ENCODE measurements at regions not wholly inside any gene's neighbourhood (a gene's known extent, or its start where the extent isn't known, plus 50 kb on each side); places are given as distances from the start of the nearest gene placed in this dataset.

DNA sequence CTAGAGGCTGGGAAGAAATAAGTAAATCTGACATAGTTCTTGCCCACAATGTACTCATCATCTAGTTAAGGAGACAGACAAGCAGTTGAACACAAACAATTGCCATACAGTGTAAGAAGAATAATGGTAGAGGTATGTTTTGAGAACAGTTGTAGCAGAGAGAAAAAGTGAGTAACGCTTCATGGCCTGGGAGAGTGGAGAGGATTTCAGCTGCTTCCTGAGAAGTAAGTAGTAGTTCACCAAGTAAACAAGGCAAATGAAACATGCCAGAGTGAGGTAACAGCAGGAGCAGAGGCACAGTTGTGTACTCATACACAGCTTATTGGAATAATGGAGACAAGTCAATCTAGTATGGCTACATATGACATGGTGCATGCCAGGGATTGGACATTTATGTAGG, 53.6 kb upstream of the RAP2C start:
- no peak overlapping the region for H3K9ac ChIP-seq (ENCODE audit: low read depth, low read length)
- H3K36me3 ChIP-seq (ENCODE audit: control insufficient read depth, insufficient read depth, low read length), result no peaks in the 10 kb centered on the region
- TF ChIP-seq RAD21 (IDR thresholded peaks at IDR 0.05; ENCODE audit: low read length), result no peak
- TF ChIP-seq USF2 (IDR thresholded peaks at IDR 0.05; ENCODE audit: low read depth, low read length), result no peak
- no peak for TF ChIP-seq BHLHE40 (IDR thresholded peaks at IDR 0.05; ENCODE audit: low read depth, low read length)
- no peak for TF ChIP-seq CHD1 (IDR thresholded peaks at IDR 0.05; ENCODE audit: low read depth, low read length)
- no peak for TF ChIP-seq NFE2L2 (IDR thresholded peaks at IDR 0.05; ENCODE audit: low read depth, low read length)
- TF ChIP-seq CEBPB (IDR thresholded peaks at IDR 0.05; ENCODE audit: low read depth, low read length), result no peak
- no peak for TF ChIP-seq POLR2A (IDR thresholded peaks at IDR 0.05; ENCODE audit: low read depth, low read length)
- TF ChIP-seq ELK1 (IDR thresholded peaks at IDR 0.05; ENCODE audit: borderline replicate concordance, low read depth, low read length), result no peak
- no peak for TF ChIP-seq MAFK (IDR thresholded peaks at IDR 0.05; ENCODE audit: low read depth, low read length)
- no peak for TF ChIP-seq RCOR1 (IDR thresholded peaks at IDR 0.05; ENCODE audit: insufficient replicate concordance, low read length)
- no peak for TF ChIP-seq SMC3 (IDR thresholded peaks at IDR 0.05; ENCODE audit: low read depth, low read length)
- no peak for TF ChIP-seq FOS (IDR thresholded peaks at IDR 0.05; ENCODE audit: low read depth, low read length)
- TF ChIP-seq MAZ (IDR thresholded peaks at IDR 0.05; ENCODE audit: borderline replicate concordance, low read depth, low read length), result no peak
- H3K56ac ChIP-seq (ENCODE audit: extremely low read depth, insufficient read depth, low read length), result no peak overlapping the region
- H4K20me1 ChIP-seq (ENCODE audit: insufficient read depth, low read length), result no peaks in the 10 kb centered on the region
- no peak overlapping the region for H2BK15ac ChIP-seq (ENCODE audit: low read depth, low read length)
- H3K9me3 ChIP-seq (ENCODE audit: control insufficient read depth, insufficient read depth, low read length), result no peaks in the 10 kb centered on the region
- intact Hi-C loops (cut with micrococcal nuclease), result no loop called here
- H3K23ac ChIP-seq (ENCODE audit: low read depth, low read length), result no peak overlapping the region
- no peak overlapping the region for H2AK5ac ChIP-seq (ENCODE audit: low read depth, low read length)
- DNase-seq (peak; percentile 19), ATAC-seq (ENCODE audit: low read depth) (no peak)
- H3K14ac ChIP-seq (replicated peaks; ENCODE audit: low read depth, low read length), result no peak overlapping the region
- POLR2A ChIA-PET (ENCODE audit: unreplicated experiment), result no interaction called here
- no peak overlapping the region for H2AK9ac ChIP-seq (replicated peaks; ENCODE audit: low read depth, low read length, poor library complexity)
- H3K18ac ChIP-seq (ENCODE audit: low read depth, low read length), result no peak overlapping the region
- no peak overlapping the region for H2BK5ac ChIP-seq (ENCODE audit: low read depth, low read length, poor library complexity, severe bottlenecking)
- peaks cover 1% of the 10 kb centered on the region; the same call in 1 of the 2 replicates for H3K27me3 ChIP-seq (ENCODE audit: control insufficient read depth, insufficient read depth, low read length)
- H3K79me1 ChIP-seq (ENCODE audit: low read depth in 1 of 2, low read length in 2 of 2), result no peaks in the 10 kb centered on the region
- 80% methylated on average over 1 of the region's 1 CpG; no CpG with 5 or more reads in 1 of the 2 experiments for WGBS, 2 experiments (ENCODE audit: extremely low coverage in 2 of 2, insufficient read length in 1 of 2)
- H2BK120ac ChIP-seq (ENCODE audit: low read depth, low read length), result no peak overlapping the region
- no peak overlapping the region for H3K4me2 ChIP-seq (ENCODE audit: low read depth, low read length)
- H3K9me1 ChIP-seq (ENCODE audit: insufficient read depth, low read length), result no peaks in the 10 kb centered on the region
- H3K27ac ChIP-seq (ENCODE audit: insufficient read depth, low read length), result no peak overlapping the region
- H4K8ac ChIP-seq (ENCODE audit: low read depth in 2 of 2, low read length in 2 of 2), result no peak overlapping the region
- H3K4me1 ChIP-seq (ENCODE audit: control insufficient read depth, insufficient read depth, low read length), result no peaks in the 10 kb centered on the region
- in situ Hi-C loops (cut with MboI; ENCODE audit: low sequenced_read_pairs), result no loop called here
- CTCF ChIA-PET, result no interaction called here
- H2BK20ac ChIP-seq (ENCODE audit: low read depth, low read length), result no peak overlapping the region
- no peak overlapping the region for H4K5ac ChIP-seq (ENCODE audit: low read depth, low read length)
- no peak overlapping the region for H3K4ac ChIP-seq (ENCODE audit: low read depth, low read length)
- dilution Hi-C loops (cut with HindIII; ENCODE audit: low sequenced_read_pairs, unreplicated experiment), result no loop called here
- H2AFZ ChIP-seq (replicated peaks; ENCODE audit: low read length, poor library complexity), result no peak overlapping the region
- H4K91ac ChIP-seq (ENCODE audit: insufficient read depth, low read depth, low read length), result no peak overlapping the region
- H3K4me3 ChIP-seq (ENCODE audit: insufficient read depth, low read depth, low read length), result no peak overlapping the region
- no TSS peak for BruUV-seq (replicated peaks)

Measured in IMR-90 (cell line).